SU-DHL-6 (cell line): ENCODE measurements at regions not wholly inside any gene's neighbourhood (a gene's known extent, or its start where the extent isn't known, plus 50 kb on each side); places are given as distances from the start of the nearest gene placed in this dataset.

ENCODE experiments used
- H2AFZ ChIP-seq: fragments of 200-600 bp; sonication (generic); 2 replicates; pipeline ENCODE4 v1.6.1; 2014; ENCODE audit warnings: low read depth, mild to moderate bottlenecking, moderate library complexity, mixed read lengths, antibody characterized with exemption, low read length; ENCODE audit not compliant: severe bottlenecking
- H3F3A ChIP-seq: fragments of 200-600 bp; shearing (Covaris generic); 2 replicates; pipeline ENCODE4 v1.6.0; 2016; ENCODE audit warnings: antibody characterized with exemption, mild to moderate bottlenecking; ENCODE audit not compliant: insufficient read depth
- H3K27ac ChIP-seq: fragments of 200-600 bp; sonication (generic); 2 replicates; pipeline ENCODE4 v1.5.1; 2016; ENCODE audit warnings: low read depth, mild to moderate bottlenecking, low read length, moderate library complexity, mixed read lengths
- H3K27me3 ChIP-seq: fragments of 200-600 bp; sonication (generic), shearing (Covaris generic); 2 replicates; pipeline ENCODE4 v1.6.0; 2014; ENCODE audit warnings: mild to moderate bottlenecking, low read length
- H3K36me3 ChIP-seq: fragments of 200-600 bp; sonication (generic); 2 replicates; pipeline ENCODE4 v1.6.1; 2014; ENCODE audit warnings: mild to moderate bottlenecking, low read length, mixed read lengths
- H3K4me2 ChIP-seq: fragments of 300-600, 200-600 bp; shearing (Covaris generic), sonication (generic); 2 replicates; pipeline ENCODE4 v1.6.0; 2014; ENCODE audit warnings: low read length, low read depth, mild to moderate bottlenecking; ENCODE audit not compliant: poor library complexity, severe bottlenecking
- H3K4me3 ChIP-seq: fragments of 200-600 bp; sonication (generic); 2 replicates; pipeline ENCODE4 v1.5.1; 2014; ENCODE audit warnings: antibody characterized with exemption, low read length, mild to moderate bottlenecking, mixed read lengths; ENCODE audit not compliant: insufficient read depth, poor library complexity, severe bottlenecking
- H3K79me2 ChIP-seq: fragments of 200-600 bp; sonication (generic); 2 replicates; pipeline ENCODE4 v1.6.1; 2014; ENCODE audit warnings: mild to moderate bottlenecking, low read length, moderate library complexity; ENCODE audit not compliant: insufficient read depth
- H3K9ac ChIP-seq: fragments of 200-600 bp; sonication (generic); 2 replicates; pipeline ENCODE4 v1.7.0; 2014; ENCODE audit warnings: mild to moderate bottlenecking, low read length
- H3K9me2 ChIP-seq: fragments of 200-600 bp; sonication (generic); replicated peaks from 2 replicates; pipeline ENCODE4 v1.6.1; 2014; ENCODE audit warnings: low read length; ENCODE audit not compliant: insufficient read depth
- H3K9me3 ChIP-seq: fragments of 200-600 bp; sonication (generic); 2 replicates; pipeline ENCODE4 v1.6.1; 2014; ENCODE audit warnings: low read length, mixed read lengths; ENCODE audit not compliant: insufficient read depth
- H4K20me1 ChIP-seq: fragments of 200-600 bp; sonication (generic); 2 replicates; pipeline ENCODE4 v1.6.1; 2014; ENCODE audit warnings: low read depth, mild to moderate bottlenecking, antibody characterized with exemption, low read length, moderate library complexity, mixed read lengths
- CTCF ChIP-seq: fragments of 200-600 bp; sonication (generic); IDR thresholded peaks from one replicate; pipeline ENCODE4 v1.5.1; 2017; ENCODE audit warnings: antibody characterized with exemption, mild to moderate bottlenecking, low read length, moderate library complexity; ENCODE audit not compliant: insufficient read depth, poor library complexity, severe bottlenecking
- EZH2phosphoT487 ChIP-seq: fragments of 200-600 bp; sonication (generic), shearing (Covaris generic); conservative IDR thresholded peaks from 2 replicates; pipeline ENCODE4 v1.6.1; 2018; ENCODE audit warnings: mild to moderate bottlenecking, antibody characterized with exemption, low read length, moderate library complexity, mixed read lengths

- no peaks in the 10 kb centered on the region for H3K36me3 ChIP-seq
- no peak overlapping the region for H2AFZ ChIP-seq
- H3K9me3 ChIP-seq = no peaks in the 10 kb centered on the region
- no peak overlapping the region for H3K9ac ChIP-seq
- H3K4me3 ChIP-seq = no peak overlapping the region
- no peak for TF ChIP-seq EZH2phosphoT487
- TF ChIP-seq CTCF = no peak
- H3K27me3 ChIP-seq = no peaks in the 10 kb centered on the region
- no peaks in the 10 kb centered on the region for H3F3A ChIP-seq
- H3K9me2 ChIP-seq = no peaks in the 10 kb centered on the region
- H3K79me2 ChIP-seq = no peaks in the 10 kb centered on the region
- no peak overlapping the region for H3K27ac ChIP-seq
- no peak overlapping the region for H3K4me2 ChIP-seq
- no peaks in the 10 kb centered on the region for H4K20me1 ChIP-seq
These were observed 260.3 kb upstream of the TPM1 start for GRCh38 chr15:62782071-62782841.

- Histone ChIP-seq H3K27ac (no peak overlapping the region), H3K4me2 (no peak overlapping the region), H3K27me3 (no peaks in the 10 kb centered on the region), H3K79me2 (no peaks in the 10 kb centered on the region), H3K9ac (no peak overlapping the region), H3K9me3 (no peaks in the 10 kb centered on the region), H3F3A (no peaks in the 10 kb centered on the region), H2AFZ (no peak overlapping the region), H3K36me3 (no peaks in the 10 kb centered on the region), H3K9me2 (no peaks in the 10 kb centered on the region), H4K20me1 (no peaks in the 10 kb centered on the region), H3K4me3 (no peak overlapping the region)
- no peak for TF ChIP-seq CTCF
- TF ChIP-seq EZH2phosphoT487 = no peak
These were observed 259.7 kb upstream of the TPM1 start for GRCh38 chr15:62782896-62783295.

DNA sequence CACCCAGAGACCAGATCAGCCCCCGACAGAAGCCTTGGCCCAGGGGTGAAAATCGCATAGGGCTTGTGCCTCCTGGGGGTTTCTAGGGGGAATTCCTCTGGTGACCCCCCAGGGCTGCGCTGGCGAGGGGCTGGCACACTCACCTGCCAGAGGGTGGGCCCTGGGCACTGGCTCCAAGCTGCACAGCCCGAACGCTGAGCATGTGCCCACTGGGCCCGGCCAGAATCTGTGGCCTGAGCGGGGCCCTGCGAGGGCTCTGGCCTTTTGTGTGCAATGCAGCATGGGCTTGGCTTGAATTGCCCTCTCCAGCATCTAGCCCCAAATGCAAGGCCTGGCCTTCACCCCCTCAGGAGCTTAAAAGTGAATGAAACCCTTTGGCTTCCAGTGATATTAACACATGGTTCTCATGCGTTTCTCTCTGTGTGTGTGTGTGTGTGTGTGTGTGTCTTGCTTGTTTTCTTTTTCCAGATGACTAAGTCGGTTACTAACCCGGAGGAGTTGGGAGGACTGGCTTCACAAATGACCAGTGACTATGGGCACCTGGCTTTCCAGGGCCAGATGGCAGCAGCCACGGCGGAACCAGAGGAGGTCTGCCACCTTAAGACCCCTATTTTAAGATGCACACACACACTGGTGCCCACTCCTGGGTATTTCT is 259.1 kb upstream of the TPM1 start:
- no peaks in the 10 kb centered on the region for H3K9me2 ChIP-seq
- no peaks in the 10 kb centered on the region for H3K36me3 ChIP-seq
- no peaks in the 10 kb centered on the region for H4K20me1 ChIP-seq
- no peaks in the 10 kb centered on the region for H3K79me2 ChIP-seq
- no peak overlapping the region for H3K27ac ChIP-seq
- no peak overlapping the region for H3K9ac ChIP-seq
- H3K4me3 ChIP-seq = no peak overlapping the region
- no peak overlapping the region for H3K4me2 ChIP-seq
- no peaks in the 10 kb centered on the region for H3K9me3 ChIP-seq
- no peak overlapping the region for H2AFZ ChIP-seq
- no peaks in the 10 kb centered on the region for H3F3A ChIP-seq
- TF ChIP-seq CTCF = no peak
- no peak for TF ChIP-seq EZH2phosphoT487
- H3K27me3 ChIP-seq = no peaks in the 10 kb centered on the region
